ENCODE measurements at regions not wholly inside any gene's neighbourhood (a gene's known extent, or its start where the extent isn't known, plus 50 kb on each side); places are given as distances from the start of the nearest gene placed in this dataset.

DNA sequence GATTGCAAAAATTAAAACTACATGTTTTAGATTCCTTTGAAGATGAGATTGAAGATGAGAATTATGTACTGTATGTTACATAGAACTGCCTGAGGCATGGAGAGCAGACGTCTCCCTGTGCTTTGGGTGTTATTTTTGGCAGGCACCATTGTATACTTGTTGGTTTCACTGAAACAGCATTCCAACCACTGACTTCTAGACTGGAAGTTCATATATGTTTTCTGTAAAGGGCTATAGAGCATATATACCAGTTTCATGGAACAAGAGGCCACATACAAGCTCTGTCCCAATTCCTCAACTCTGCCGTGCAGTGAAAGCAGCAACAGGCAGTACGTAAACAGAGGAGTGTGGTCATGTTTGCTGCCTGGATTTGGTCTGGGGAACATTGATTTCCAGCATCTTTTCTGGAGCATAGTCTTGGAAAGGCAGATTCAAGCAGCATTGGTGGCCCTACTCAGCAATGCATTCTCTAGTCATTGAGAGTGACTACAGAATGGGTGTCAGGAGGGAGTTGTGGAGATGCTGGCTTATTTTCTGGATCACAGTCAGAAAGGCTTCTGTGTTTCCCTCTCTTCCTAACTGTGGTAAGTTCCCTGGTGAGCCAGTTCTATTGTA lies 57.6 kb upstream of the CNTN1 start:
- Mint-ChIP-seq H3K36me3 (ENCODE audit: low read depth) (no peaks in the 10 kb centered on the region), H3K27me3 (ENCODE audit: low read depth) (no peaks in the 10 kb centered on the region), H3K4me1 (ENCODE audit: low read depth) (no peaks in the 10 kb centered on the region), H3K27ac (no peak overlapping the region), H3K4me3 (ENCODE audit: low read depth) (no peak overlapping the region), H3K9me3 (no peaks in the 10 kb centered on the region)
- intact Hi-C loops (cut with micrococcal nuclease), result no loop called here
- no peak for DNase-seq (ENCODE audit: low spot score)

DNA sequence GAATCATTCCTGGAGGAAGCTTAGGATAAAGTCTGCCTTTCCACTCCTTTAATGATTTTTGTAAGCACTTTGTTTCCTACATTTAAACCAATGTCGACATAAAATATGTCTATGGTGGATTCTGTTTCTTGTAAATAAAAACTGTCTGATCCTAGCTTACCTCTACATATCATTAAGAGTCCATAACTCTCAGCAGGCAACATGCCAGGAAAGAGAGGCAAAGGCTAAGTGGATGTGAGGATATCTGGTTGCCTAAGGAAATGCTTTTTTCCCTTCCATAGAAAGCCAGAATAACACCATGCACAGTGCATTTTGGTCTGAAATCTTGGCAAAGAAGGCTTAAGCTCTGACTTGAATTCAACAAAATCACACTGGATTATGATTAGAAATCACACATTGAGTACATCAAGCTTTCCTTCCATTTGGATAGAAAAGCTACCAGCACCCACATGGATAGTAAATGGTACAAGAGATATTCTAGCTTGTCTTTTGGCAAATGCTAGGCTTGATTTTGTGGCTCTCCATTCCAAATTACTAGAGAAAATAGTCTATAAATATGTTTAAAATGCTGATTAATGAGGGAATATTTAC lies 57.0 kb upstream of the CNTN1 start:
- Mint-ChIP-seq H3K4me3 (ENCODE audit: low read depth) (no peak overlapping the region), H3K36me3 (ENCODE audit: low read depth) (no peaks in the 10 kb centered on the region), H3K4me1 (ENCODE audit: low read depth) (no peaks in the 10 kb centered on the region), H3K9me3 (no peaks in the 10 kb centered on the region), H3K27ac (no peak overlapping the region), H3K27me3 (ENCODE audit: low read depth) (no peaks in the 10 kb centered on the region)
- no peak for DNase-seq (ENCODE audit: low spot score)
- intact Hi-C loops (cut with micrococcal nuclease), result no loop called here

Data from activated T-helper 2 cell treated with anti-CD3 and anti-CD28 coated beads, Interferon-gamma antibody, Interleukin-2, Interleukin-4, amounts not matched to agents 10 μg/mL and 5 μg/mL and 100 μg/mL, durations not matched to agents 14 hours and 24 hours and 36 hours (primary cell).